GM18508 (cell line): ENCODE measurements at regions not wholly inside any gene's neighbourhood (a gene's known extent, or its start where the extent isn't known, plus 50 kb on each side); places are given as distances from the start of the nearest gene placed in this dataset.

Experiments
- ATAC-seq: cut with Tn5 transposase; IDR thresholded peaks from one replicate; pipeline ENCODE4 v1.9.1; 2021; ENCODE audit warnings: moderate number of reproducible peaks; ENCODE audit not compliant: insufficient read depth, unreplicated experiment

GRCh38 chr14:96722736-96723135 lies 74.4 kb upstream of the VRK1 start:
- no peak for ATAC-seq

GRCh38 chr14:96723946-96724345 lies 73.2 kb upstream of the VRK1 start:
- ATAC-seq = no peak

GRCh38 chr14:96725232-96725631 lies 72.0 kb upstream of the VRK1 start:
- no peak for ATAC-seq

GRCh38 chr14:96727073-96727472 lies 70.1 kb upstream of the VRK1 start:
- ATAC-seq = no peak

- ATAC-seq = no peak
Measured at GRCh38 chr14:96727491-96727890, 69.7 kb upstream of the VRK1 start.

GRCh38 chr14:96727980-96728717 lies 69.0 kb upstream of the VRK1 start:
- no peak for ATAC-seq

GRCh38 chr14:96729889-96730288 lies 67.3 kb upstream of the VRK1 start:
- ATAC-seq = no peak

- ATAC-seq = no peak
Measured at GRCh38 chr14:96730386-96730785, 66.8 kb upstream of the VRK1 start.

- ATAC-seq = no peak
Measured at GRCh38 chr14:96734076-96734622, 63.0 kb upstream of the VRK1 start.

GRCh38 chr14:96735526-96735925 lies 61.7 kb upstream of the VRK1 start:
- ATAC-seq = no peak

GRCh38 chr14:96736439-96736838 lies 60.7 kb upstream of the VRK1 start:
- no peak for ATAC-seq

- no peak for ATAC-seq
Measured at GRCh38 chr14:96737881-96738280, 59.3 kb upstream of the VRK1 start.

- ATAC-seq = no peak
Measured at GRCh38 chr14:96739200-96739910, 57.8 kb upstream of the VRK1 start.

- ATAC-seq = no peak
Measured at GRCh38 chr14:96741151-96741977, 55.8 kb upstream of the VRK1 start.

- ATAC-seq = no peak
Measured at GRCh38 chr14:96744262-96744661, 52.9 kb upstream of the VRK1 start.

GRCh38 chr14:96745500-96746051 lies 51.6 kb upstream of the VRK1 start:
- no peak for ATAC-seq

- no peak for ATAC-seq
Measured at GRCh38 chr14:96746101-96746500, 51.1 kb upstream of the VRK1 start.

GRCh38 chr14:96747006-96747405 lies 50.2 kb upstream of the VRK1 start:
- ATAC-seq = no peak
